ENCODE measurements at regions not wholly inside any gene's neighbourhood (a gene's known extent, or its start where the extent isn't known, plus 50 kb on each side); places are given as distances from the start of the nearest gene placed in this dataset.

- no peaks in the 10 kb centered on the region for H4K20me1 ChIP-seq (ENCODE audit: control insufficient read depth, insufficient read depth, low read length, poor library complexity, severe bottlenecking)
- ATAC-seq (ENCODE audit: low read depth) (no peak), DNase-seq (no peak)
- POLR2A ChIA-PET, result interaction anchor here (0.6 kb wide), 1 partner anchor 53 kb away, joined by 6 read pairs; no protein-coding TSS in a partner anchor
- no peaks in the 10 kb centered on the region for H3K79me2 ChIP-seq (ENCODE audit: control insufficient read depth, insufficient read depth, low read length)
- Mint-ChIP-seq H3K27me3 (no peaks in the 10 kb centered on the region), H3K27ac (no peak overlapping the region), H3K9me3 (ENCODE audit: insufficient read depth) (no peaks in the 10 kb centered on the region), H3K4me1 (peaks cover 2% of the 10 kb centered on the region), H3K4me3 (no peak overlapping the region)
- H3K4me3 ChIP-seq (ENCODE audit: control extremely low read depth in 1 of 5, extremely low read depth in 1 of 5, insufficient read depth in 1 of 5, low read depth in 2 of 5, low read length in 4 of 5), result no peak overlapping the region
- intact Hi-C loops (cut with micrococcal nuclease), result no loop called here
- H3K4me2 ChIP-seq (replicated peaks; ENCODE audit: low read depth, low read length, poor library complexity, severe bottlenecking), result no peak overlapping the region
- no peaks in the 10 kb centered on the region for H3K27me3 ChIP-seq (replicated peaks in 1 of 4; ENCODE audit: control extremely low read depth in 1 of 4, control insufficient read depth in 3 of 4, insufficient read depth in 4 of 4, low read length in 3 of 4)
- H2AFZ ChIP-seq (ENCODE audit: insufficient read depth, low read depth, low read length, poor library complexity, severe bottlenecking), result no peak overlapping the region
- WGBS (ENCODE audit: insufficient coverage), result 86% methylated on average over 3 of the region's 5 CpGs
- no peak overlapping the region for H3K9ac ChIP-seq (ENCODE audit: low read length)
- H3K4me1 ChIP-seq (ENCODE audit: control insufficient read depth in 2 of 2, insufficient read depth in 2 of 2, low read length in 2 of 2), result no peaks in the 10 kb centered on the region
- H3K9me3 ChIP-seq (ENCODE audit: control extremely low read depth in 1 of 3, control insufficient read depth in 2 of 3, insufficient read depth in 1 of 3, low read length in 2 of 3), result no peaks in the 10 kb centered on the region
- H3K36me3 ChIP-seq (replicated peaks in 1 of 2; ENCODE audit: control extremely low read depth in 1 of 2, control insufficient read depth in 1 of 2, extremely low read depth in 1 of 2, insufficient read depth in 2 of 2, low read length in 1 of 2), result no peaks in the 10 kb centered on the region
- no peak overlapping the region for H3K27ac ChIP-seq (ENCODE audit: low read length in 2 of 2)
- CTCF ChIA-PET, result no interaction called here
- no peak for TF ChIP-seq CTCF (IDR thresholded peaks at IDR 0.05)
- no peak for TF ChIP-seq EZH2 (IDR thresholded peaks at IDR 0.05; ENCODE audit: borderline replicate concordance, insufficient read depth, low read depth, low read length, poor library complexity, severe bottlenecking)
Measured at GRCh38 chr11:95358511-95359340, 127.7 kb upstream of the SESN3 start.

- CTCF ChIA-PET, result no interaction called here
- DNase-seq (no peak), ATAC-seq (ENCODE audit: low read depth) (no peak)
- H3K9ac ChIP-seq (ENCODE audit: low read length), result no peak overlapping the region
- intact Hi-C loops (cut with micrococcal nuclease), result no loop called here
- H3K4me2 ChIP-seq (replicated peaks; ENCODE audit: low read depth, low read length, poor library complexity, severe bottlenecking), result no peak overlapping the region
- no peaks in the 10 kb centered on the region for H4K20me1 ChIP-seq (ENCODE audit: control insufficient read depth, insufficient read depth, low read length, poor library complexity, severe bottlenecking)
- H3K27ac ChIP-seq (ENCODE audit: low read length in 2 of 2), result no peak overlapping the region
- H3K4me3 Mint-ChIP-seq, result no peak overlapping the region
- TF ChIP-seq CTCF (IDR thresholded peaks at IDR 0.05) (no peak), EZH2 (IDR thresholded peaks at IDR 0.05; ENCODE audit: borderline replicate concordance, insufficient read depth, low read depth, low read length, poor library complexity, severe bottlenecking) (no peak)
- no peaks in the 10 kb centered on the region for H3K36me3 ChIP-seq (replicated peaks in 1 of 2; ENCODE audit: control extremely low read depth in 1 of 2, control insufficient read depth in 1 of 2, extremely low read depth in 1 of 2, insufficient read depth in 2 of 2, low read length in 1 of 2)
- peaks cover 2% of the 10 kb centered on the region for H3K4me1 Mint-ChIP-seq
- peaks cover 0 to 3% (median 1%) of the 10 kb centered on the region in 3 donors for H3K9me3 ChIP-seq (ENCODE audit: control extremely low read depth in 1 of 3, control insufficient read depth in 2 of 3, insufficient read depth in 1 of 3, low read length in 2 of 3)
- no peak overlapping the region for H3K4me3 ChIP-seq (ENCODE audit: control extremely low read depth in 1 of 5, extremely low read depth in 1 of 5, insufficient read depth in 1 of 5, low read depth in 2 of 5, low read length in 4 of 5)
- H3K9me3 Mint-ChIP-seq (ENCODE audit: insufficient read depth), result peaks cover 2% of the 10 kb centered on the region
- POLR2A ChIA-PET, result no interaction called here
- H3K27ac Mint-ChIP-seq, result no peak overlapping the region
- H2AFZ ChIP-seq (ENCODE audit: insufficient read depth, low read depth, low read length, poor library complexity, severe bottlenecking), result no peak overlapping the region
- H3K27me3 Mint-ChIP-seq, result no peaks in the 10 kb centered on the region
- no peaks in the 10 kb centered on the region for H3K27me3 ChIP-seq (replicated peaks in 1 of 4; ENCODE audit: control extremely low read depth in 1 of 4, control insufficient read depth in 3 of 4, insufficient read depth in 4 of 4, low read length in 3 of 4)
- no peaks in the 10 kb centered on the region for H3K79me2 ChIP-seq (ENCODE audit: control insufficient read depth, insufficient read depth, low read length)
- H3K4me1 ChIP-seq (ENCODE audit: control insufficient read depth in 2 of 2, insufficient read depth in 2 of 2, low read length in 2 of 2), result no peaks in the 10 kb centered on the region
Measured at GRCh38 chr11:95354304-95354703, 123.3 kb upstream of the SESN3 start.

Data from B cell (primary cell).